ENCODE measurements at regions not wholly inside any gene's neighbourhood (a gene's known extent, or its start where the extent isn't known, plus 50 kb on each side); places are given as distances from the start of the nearest gene placed in this dataset.

DNA sequence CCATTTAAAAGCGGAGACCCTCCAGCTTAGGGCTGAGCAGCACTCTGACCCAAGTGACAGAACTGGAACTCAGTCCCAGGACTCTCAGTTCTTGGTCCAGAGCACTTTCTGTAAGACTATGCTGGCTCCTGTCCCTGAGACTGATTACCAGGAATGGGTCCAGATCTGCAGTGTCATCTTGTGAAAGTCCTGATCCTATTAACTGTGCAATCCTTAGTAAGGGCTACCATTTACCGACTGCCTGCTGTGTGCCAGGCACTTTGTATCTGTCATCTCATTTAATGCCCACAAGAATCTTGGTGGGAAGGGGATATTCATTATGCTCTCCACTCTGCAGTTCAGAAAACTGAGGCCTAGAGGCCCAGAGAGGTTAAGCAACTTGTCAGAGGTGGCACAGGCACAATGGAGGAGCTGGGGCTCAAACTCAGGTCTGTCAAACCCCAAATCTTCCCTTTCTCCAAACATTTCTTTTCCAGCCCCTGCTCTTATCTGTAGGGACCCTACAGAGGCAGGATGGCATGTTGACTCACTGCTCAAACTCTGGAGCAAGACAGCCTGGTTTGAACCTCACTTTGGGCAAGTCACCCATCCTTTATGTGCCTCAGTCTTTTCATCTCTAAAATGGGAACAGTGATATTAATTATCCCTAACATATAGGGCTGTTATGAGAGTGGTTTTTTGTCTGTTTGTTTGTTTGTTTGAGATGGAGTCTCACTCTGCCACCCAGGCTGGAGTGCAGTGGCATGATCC lies 57.6 kb upstream of the IFNLR1 start:
- TF ChIP-seq, protein P1, sequence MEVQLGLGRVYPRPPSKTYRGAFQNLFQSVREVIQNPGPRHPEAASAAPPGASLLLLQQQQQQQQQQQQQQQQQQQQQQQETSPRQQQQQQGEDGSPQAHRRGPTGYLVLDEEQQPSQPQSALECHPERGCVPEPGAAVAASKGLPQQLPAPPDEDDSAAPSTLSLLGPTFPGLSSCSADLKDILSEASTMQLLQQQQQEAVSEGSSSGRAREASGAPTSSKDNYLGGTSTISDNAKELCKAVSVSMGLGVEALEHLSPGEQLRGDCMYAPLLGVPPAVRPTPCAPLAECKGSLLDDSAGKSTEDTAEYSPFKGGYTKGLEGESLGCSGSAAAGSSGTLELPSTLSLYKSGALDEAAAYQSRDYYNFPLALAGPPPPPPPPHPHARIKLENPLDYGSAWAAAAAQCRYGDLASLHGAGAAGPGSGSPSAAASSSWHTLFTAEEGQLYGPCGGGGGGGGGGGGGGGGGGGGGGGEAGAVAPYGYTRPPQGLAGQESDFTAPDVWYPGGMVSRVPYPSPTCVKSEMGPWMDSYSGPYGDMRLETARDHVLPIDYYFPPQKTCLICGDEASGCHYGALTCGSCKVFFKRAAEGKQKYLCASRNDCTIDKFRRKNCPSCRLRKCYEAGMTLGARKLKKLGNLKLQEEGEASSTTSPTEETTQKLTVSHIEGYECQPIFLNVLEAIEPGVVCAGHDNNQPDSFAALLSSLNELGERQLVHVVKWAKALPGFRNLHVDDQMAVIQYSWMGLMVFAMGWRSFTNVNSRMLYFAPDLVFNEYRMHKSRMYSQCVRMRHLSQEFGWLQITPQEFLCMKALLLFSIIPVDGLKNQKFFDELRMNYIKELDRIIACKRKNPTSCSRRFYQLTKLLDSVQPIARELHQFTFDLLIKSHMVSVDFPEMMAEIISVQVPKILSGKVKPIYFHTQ (CRISPR knock-in tag; IDR thresholded peaks at IDR 0.05): no peak
- TF ChIP-seq, protein P2, sequence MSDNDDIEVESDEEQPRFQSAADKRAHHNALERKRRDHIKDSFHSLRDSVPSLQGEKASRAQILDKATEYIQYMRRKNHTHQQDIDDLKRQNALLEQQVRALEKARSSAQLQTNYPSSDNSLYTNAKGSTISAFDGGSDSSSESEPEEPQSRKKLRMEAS (CRISPR knock-in tag; IDR thresholded peaks at IDR 0.05): no peak
- TF ChIP-seq, protein P3, sequence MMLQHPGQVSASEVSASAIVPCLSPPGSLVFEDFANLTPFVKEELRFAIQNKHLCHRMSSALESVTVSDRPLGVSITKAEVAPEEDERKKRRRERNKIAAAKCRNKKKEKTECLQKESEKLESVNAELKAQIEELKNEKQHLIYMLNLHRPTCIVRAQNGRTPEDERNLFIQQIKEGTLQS (CRISPR knock-in tag; conservative IDR thresholded peaks at IDR 0.05): no peak
- TF ChIP-seq ZNF396 (CRISPR knock-in tag; IDR thresholded peaks at IDR 0.05; ENCODE audit: borderline replicate concordance): no peak
- TF ChIP-seq, protein P4, sequence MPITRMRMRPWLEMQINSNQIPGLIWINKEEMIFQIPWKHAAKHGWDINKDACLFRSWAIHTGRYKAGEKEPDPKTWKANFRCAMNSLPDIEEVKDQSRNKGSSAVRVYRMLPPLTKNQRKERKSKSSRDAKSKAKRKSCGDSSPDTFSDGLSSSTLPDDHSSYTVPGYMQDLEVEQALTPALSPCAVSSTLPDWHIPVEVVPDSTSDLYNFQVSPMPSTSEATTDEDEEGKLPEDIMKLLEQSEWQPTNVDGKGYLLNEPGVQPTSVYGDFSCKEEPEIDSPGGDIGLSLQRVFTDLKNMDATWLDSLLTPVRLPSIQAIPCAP (CRISPR knock-in tag; IDR thresholded peaks at IDR 0.05): no peak
- TF ChIP-seq, protein P5, sequence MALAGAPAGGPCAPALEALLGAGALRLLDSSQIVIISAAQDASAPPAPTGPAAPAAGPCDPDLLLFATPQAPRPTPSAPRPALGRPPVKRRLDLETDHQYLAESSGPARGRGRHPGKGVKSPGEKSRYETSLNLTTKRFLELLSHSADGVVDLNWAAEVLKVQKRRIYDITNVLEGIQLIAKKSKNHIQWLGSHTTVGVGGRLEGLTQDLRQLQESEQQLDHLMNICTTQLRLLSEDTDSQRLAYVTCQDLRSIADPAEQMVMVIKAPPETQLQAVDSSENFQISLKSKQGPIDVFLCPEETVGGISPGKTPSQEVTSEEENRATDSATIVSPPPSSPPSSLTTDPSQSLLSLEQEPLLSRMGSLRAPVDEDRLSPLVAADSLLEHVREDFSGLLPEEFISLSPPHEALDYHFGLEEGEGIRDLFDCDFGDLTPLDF (CRISPR knock-in tag; IDR thresholded peaks at IDR 0.05): no peak
- no peak for TF ChIP-seq E2F4 (CRISPR knock-in tag; IDR thresholded peaks at IDR 0.05; ENCODE audit: borderline replicate concordance, low read depth)
- TF ChIP-seq GRHL2 (CRISPR knock-in tag; IDR thresholded peaks at IDR 0.05; ENCODE audit: insufficient replicate concordance, severe bottlenecking): no peak
- TF ChIP-seq SMAD4 (CRISPR knock-in tag; IDR thresholded peaks at IDR 0.05): no peak
- no peak for TF ChIP-seq ESRRA (CRISPR knock-in tag; IDR thresholded peaks at IDR 0.05; ENCODE audit: borderline replicate concordance)
- TF ChIP-seq ARID4B (CRISPR knock-in tag; IDR thresholded peaks at IDR 0.05; ENCODE audit: borderline replicate concordance): no peak
- TF ChIP-seq RORB (CRISPR knock-in tag; IDR thresholded peaks at IDR 0.05): no peak
- CTCF ChIA-PET: no interaction called here
- H3K4me3 Mint-ChIP-seq: no peak overlapping the region
- no peak overlapping the region for H3K27ac Mint-ChIP-seq
- H3K9me3 Mint-ChIP-seq: peaks cover 8% of the 10 kb centered on the region
- no peaks in the 10 kb centered on the region for H3K4me1 Mint-ChIP-seq
- H3K27me3 Mint-ChIP-seq (ENCODE audit: low read depth): no peaks in the 10 kb centered on the region
- ATAC-seq (no peak), DNase-seq (ENCODE audit: low spot score) (no peak)
- H3K36me3 Mint-ChIP-seq: no peaks in the 10 kb centered on the region
- POLR2A ChIA-PET: no interaction called here

Data from WTC11 (cell line).